ENCODE measurements at regions not wholly inside any gene's neighbourhood (a gene's known extent, or its start where the extent isn't known, plus 50 kb on each side); places are given as distances from the start of the nearest gene placed in this dataset.

GRCh38 chr7:124171068-124171467 lies 138.2 kb upstream of the TMEM229A start:
- Histone ChIP-seq H3K4me3 (no peak overlapping the region), H2AFZ (no peak overlapping the region), H3F3A (ENCODE audit: insufficient read depth) (no peaks in the 10 kb centered on the region), H4K20me1 (ENCODE audit: insufficient read depth) (no peaks in the 10 kb centered on the region), H3K27ac (no peak overlapping the region), H3K36me3 (ENCODE audit: low read depth) (no peaks in the 10 kb centered on the region), H3K9me3 (ENCODE audit: low read depth) (no peaks in the 10 kb centered on the region), H3K4me2 (ENCODE audit: unreplicated experiment) (no peak overlapping the region), H3K79me2 (ENCODE audit: insufficient read depth) (no peaks in the 10 kb centered on the region), H3K9ac (no peak overlapping the region), H3K4me1 (ENCODE audit: insufficient read depth) (no peaks in the 10 kb centered on the region), H3K27me3 (replicated peaks; ENCODE audit: insufficient read depth) (no peaks in the 10 kb centered on the region), H3K9me2 (ENCODE audit: insufficient read depth) (no peaks in the 10 kb centered on the region)
- DNase-seq: no peak
- 0% methylated on average over 1 of the region's 1 CpG for WGBS, 2 experiments (ENCODE audit: low coverage in 1 of 2, low lambda C conversion rate in 2 of 2, missing lambda C conversion rate in 2 of 2)
- TF ChIP-seq EZH2phosphoT487 (IDR thresholded peaks at IDR 0.05; ENCODE audit: insufficient read depth, low read depth) (no peak), EZH2 (IDR thresholded peaks at IDR 0.05; ENCODE audit: insufficient read depth, poor library complexity, severe bottlenecking) (no peak)
- in situ Hi-C loops (cut with MboI): no loop called here

DNA sequence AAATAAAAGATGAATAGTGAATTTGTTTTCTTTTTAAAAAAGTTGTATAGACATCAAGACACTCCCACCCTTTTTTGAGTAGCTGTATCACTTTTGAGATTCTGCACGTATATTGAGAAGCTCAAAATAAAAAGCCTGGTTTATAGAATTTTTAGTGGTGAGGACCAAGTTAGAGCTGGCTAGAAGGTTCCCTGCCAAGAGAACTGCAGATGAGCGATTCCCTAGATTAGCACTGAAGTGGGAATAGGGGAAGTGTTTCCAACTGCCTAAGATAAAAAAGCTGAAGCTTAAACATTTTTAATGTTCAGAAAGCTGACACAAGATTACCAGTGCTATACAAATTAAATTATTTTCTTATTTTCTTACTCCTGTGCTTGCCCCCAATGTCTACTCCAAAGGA lies 135.7 kb upstream of the TMEM229A start:
- Histone ChIP-seq H3K36me3 (ENCODE audit: low read depth) (no peaks in the 10 kb centered on the region), H3K79me2 (ENCODE audit: insufficient read depth) (no peaks in the 10 kb centered on the region), H3K27me3 (replicated peaks; ENCODE audit: insufficient read depth) (no peaks in the 10 kb centered on the region), H3K4me3 (no peak overlapping the region), H3F3A (ENCODE audit: insufficient read depth) (no peaks in the 10 kb centered on the region), H3K9me3 (ENCODE audit: low read depth) (no peaks in the 10 kb centered on the region), H2AFZ (no peak overlapping the region), H4K20me1 (ENCODE audit: insufficient read depth) (no peaks in the 10 kb centered on the region), H3K4me2 (ENCODE audit: unreplicated experiment) (no peak overlapping the region), H3K9ac (no peak overlapping the region), H3K27ac (no peak overlapping the region), H3K4me1 (ENCODE audit: insufficient read depth) (no peaks in the 10 kb centered on the region), H3K9me2 (ENCODE audit: insufficient read depth) (no peaks in the 10 kb centered on the region)
- TF ChIP-seq EZH2 (IDR thresholded peaks at IDR 0.05; ENCODE audit: insufficient read depth, poor library complexity, severe bottlenecking) (no peak), EZH2phosphoT487 (IDR thresholded peaks at IDR 0.05; ENCODE audit: insufficient read depth, low read depth) (no peak)
- 11 to 14% methylated on average over 2 of the region's 2 CpGs for WGBS, 2 experiments (ENCODE audit: low coverage in 1 of 2, low lambda C conversion rate in 2 of 2, missing lambda C conversion rate in 2 of 2)
- DNase-seq: no peak
- in situ Hi-C loops (cut with MboI): no loop called here

DNA sequence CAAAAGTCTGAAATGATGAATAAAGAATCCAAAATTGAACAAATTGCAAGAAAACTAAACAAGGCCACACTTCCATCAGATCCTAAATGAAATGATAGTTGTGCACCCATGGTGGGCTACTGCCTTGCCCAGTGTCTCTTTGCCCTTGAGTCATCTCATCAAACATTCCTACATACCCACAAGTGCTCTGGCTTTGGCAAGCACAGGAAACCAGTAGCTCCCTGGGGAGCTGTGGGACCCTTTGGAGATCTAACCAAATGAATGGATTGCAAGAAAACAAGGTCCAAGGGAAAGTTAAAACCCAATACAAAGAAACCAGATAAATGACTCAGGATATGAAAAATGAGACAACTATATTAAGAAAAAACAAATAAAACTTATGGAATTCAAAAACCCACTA lies 129.8 kb upstream of the TMEM229A start:
- no peak overlapping the region for H3K4me3 ChIP-seq
- H3F3A ChIP-seq (ENCODE audit: insufficient read depth): no peaks in the 10 kb centered on the region
- TF ChIP-seq EZH2 (IDR thresholded peaks at IDR 0.05; ENCODE audit: insufficient read depth, poor library complexity, severe bottlenecking): no peak
- H3K27ac ChIP-seq: no peak overlapping the region
- H4K20me1 ChIP-seq (ENCODE audit: insufficient read depth): no peaks in the 10 kb centered on the region
- in situ Hi-C loops (cut with MboI): no loop called here
- no peaks in the 10 kb centered on the region for H3K27me3 ChIP-seq (replicated peaks; ENCODE audit: insufficient read depth)
- no peaks in the 10 kb centered on the region for H3K79me2 ChIP-seq (ENCODE audit: insufficient read depth)
- H3K9me2 ChIP-seq (ENCODE audit: insufficient read depth): no peaks in the 10 kb centered on the region
- no peaks in the 10 kb centered on the region for H3K9me3 ChIP-seq (ENCODE audit: low read depth)
- H2AFZ ChIP-seq: no peak overlapping the region
- no peaks in the 10 kb centered on the region for H3K4me1 ChIP-seq (ENCODE audit: insufficient read depth)
- H3K36me3 ChIP-seq (ENCODE audit: low read depth): no peaks in the 10 kb centered on the region
- no peak overlapping the region for H3K4me2 ChIP-seq (ENCODE audit: unreplicated experiment)
- no peak overlapping the region for H3K9ac ChIP-seq
- no peak for DNase-seq

- Histone ChIP-seq H2AFZ (no peak overlapping the region), H3F3A (ENCODE audit: insufficient read depth) (no peaks in the 10 kb centered on the region), H3K79me2 (ENCODE audit: insufficient read depth) (no peaks in the 10 kb centered on the region), H3K9ac (no peak overlapping the region), H3K4me1 (ENCODE audit: insufficient read depth) (no peaks in the 10 kb centered on the region), H3K9me3 (ENCODE audit: low read depth) (no peaks in the 10 kb centered on the region), H3K4me2 (ENCODE audit: unreplicated experiment) (no peak overlapping the region), H3K27me3 (replicated peaks; ENCODE audit: insufficient read depth) (no peaks in the 10 kb centered on the region), H4K20me1 (ENCODE audit: insufficient read depth) (no peaks in the 10 kb centered on the region), H3K4me3 (no peak overlapping the region), H3K27ac (no peak overlapping the region), H3K9me2 (ENCODE audit: insufficient read depth) (no peaks in the 10 kb centered on the region), H3K36me3 (ENCODE audit: low read depth) (no peaks in the 10 kb centered on the region)
- TF ChIP-seq EZH2phosphoT487 (IDR thresholded peaks at IDR 0.05; ENCODE audit: insufficient read depth, low read depth) (no peak), EZH2 (IDR thresholded peaks at IDR 0.05; ENCODE audit: insufficient read depth, poor library complexity, severe bottlenecking) (no peak)
- in situ Hi-C loops (cut with MboI): no loop called here
- 3 to 8% methylated on average over 3 of the region's 3 CpGs for WGBS, 2 experiments (ENCODE audit: low coverage in 1 of 2, low lambda C conversion rate in 2 of 2, missing lambda C conversion rate in 2 of 2)
- DNase-seq: peak; percentile 37
These were observed 122.7 kb upstream of the TMEM229A start for GRCh38 chr7:124155432-124156022.

Data from GM23248 (cell line).